Heart left ventricle (tissue), 16 donors: ENCODE measurements at regions not wholly inside any gene's neighbourhood (a gene's known extent, or its start where the extent isn't known, plus 50 kb on each side); places are given as distances from the start of the nearest gene placed in this dataset.
A peak's percentile ranks its signal among the peaks of the same experiment; 100 is the strongest.

ENCODE experiments used
- ATAC-seq, 4 donors: fragments of 200-7000 bp; cut with Tn5 transposase; one replicate each; pipeline ENCODE4 v1.9.1; 2020 to 2022; ENCODE audit warnings: moderate library complexity in 4 of 4, mild to moderate bottlenecking in 3 of 4, moderate number of reproducible peaks in 1 of 4
- DNase-seq, 5 donors: peaks; one replicate each; pipeline ENCODE4 v3.0.0-alpha.2; 2020
- H3K27ac ChIP-seq, 12 donors: fragments of 200-600 bp; sonication (generic) in 4 of 12; one replicate each; pipeline versions ENCODE4 v1.5.0 to v1.8.0; 2016 to 2022; ENCODE audit warnings: mild to moderate bottlenecking in 2 of 12
- H3K27me3 ChIP-seq, 9 donors: fragments of 200-600 bp; sonication (generic) in 2 of 9; one replicate each; pipeline versions ENCODE4 v1.5.1 to v1.8.0; 2016 to 2022; ENCODE audit warnings: mild to moderate bottlenecking in 3 of 9
- H3K36me3 ChIP-seq, 9 donors: fragments of 200-600 bp; sonication (generic) in 2 of 9; one replicate each; pipeline versions ENCODE4 v1.5.0 to v1.8.0; 2018 to 2022; ENCODE audit warnings: mild to moderate bottlenecking in 2 of 9
- H3K4me1 ChIP-seq, 12 donors: fragments of 200-600 bp; sonication (generic) in 4 of 12; one replicate each; pipeline versions ENCODE4 v1.5.0 to v1.8.0; 2016 to 2022; ENCODE audit warnings: mild to moderate bottlenecking in 3 of 12
- H3K4me3 ChIP-seq, 12 donors: fragments of 200-600 bp; sonication (generic) in 4 of 12; one replicate each; pipeline versions ENCODE4 v1.5.0 to v1.8.0; 2017 to 2022; ENCODE audit warnings: mild to moderate bottlenecking in 9 of 12, moderate library complexity in 4 of 12
- H3K9me3 ChIP-seq, 12 donors: fragments of 200-600 bp; sonication (generic) in 4 of 12; one replicate each; pipeline versions ENCODE4 v1.5.0 to v1.8.0; 2016 to 2022; ENCODE audit warnings: mild to moderate bottlenecking in 1 of 12
- CTCF ChIP-seq, 12 donors: fragments of 200-600 bp; sonication (generic) in 4 of 12; IDR thresholded peaks; one replicate each; pipeline versions ENCODE4 v1.5.0 to v1.8.0; 2018 to 2022; ENCODE audit warnings: antibody characterized with exemption in 12 of 12, mild to moderate bottlenecking in 5 of 12
- POLR2A ChIP-seq, 2 donors: fragments of 450-650 bp; IDR thresholded peaks; one replicate each; pipeline ENCODE4 v1.6.1; 2017; ENCODE audit warnings: antibody characterized with exemption in 2 of 2, mild to moderate bottlenecking in 2 of 2, moderate library complexity in 2 of 2
- WGBS, 4 donors: extraction: QIAGEN DNeasy Blood & Tissue Kit in 2 of 4; methylation state at CpG; one replicate each; pipeline versions ENCODE4 v1.1.5 to v1.1.7; 2013 to 2018; 5-methylcytosine and 5-hydroxymethylcytosine counted together
- intact Hi-C, 10 donors: fragments of 100-400 bp; cut with DNase I; formaldehyde crosslinking; loops; one replicate each; pipeline versions ENCODE4 v1.11.1 to v1.14.2; 2022
- donor health status: ischemic (EF 13 %, LVEDD 7.1; RV severe dilation, severe dysfunction).
- donor health status: healthy with polysubstance abuse.
- donor health status: DM: no; HTN: yes; CAD: no.
- donor health status: DM: no; HTN: no; CAD: no.
- donor health status: ischemic (EF 25% LVEDD 6.9; RV normal size, moderate dysfunction).
- donor health status: ischemic (EF 25% LVEDD 5.7; RV mildly dilated, moderate dysfunction).
- donor health status: healthy.
- donor health status: DM: yes; HTN: yes; CAD: no.
- donor health status: ischemic (EF 35%, LVEDD 5.7; RV mildly dilated, moderate dysfunction).
- donor health status: nonischemic (EF 11% LVEDD 7.7; RV severe dilation, severe dysfunction).
- donor health status: DM: yes; HTN: yes; CAD: no.
- donor health status: PGD.
- donor health status: ischemic (EF 29% LVEDD 5.4; RV normal size, mild dysfunction).
- donor health status: nonischemic (EF 23%, LVEDD 6.1; RV moderate dilation, normal function).

GRCh38 chr2:53442093-53442492 is 325.5 kb upstream of the CHAC2 start:
- no peak overlapping the region for H3K4me3 ChIP-seq
- no peak overlapping the region for H3K27ac ChIP-seq
- H3K36me3 ChIP-seq: no peaks in the 10 kb centered on the region
- H3K4me1 ChIP-seq: peaks cover 0 to 6% (median 0%) of the 10 kb centered on the region in 12 donors
- H3K27me3 ChIP-seq: no peaks in the 10 kb centered on the region
- no peak for TF ChIP-seq CTCF (IDR thresholded peaks at IDR 0.05)
- no peak for TF ChIP-seq POLR2A (IDR thresholded peaks at IDR 0.05)
- ATAC-seq (no peak), DNase-seq (no peak)
- intact Hi-C loops: no loop called here
- H3K9me3 ChIP-seq: no peaks in the 10 kb centered on the region

- peak in 2 of 4 donors; percentile 48 to 72 for ATAC-seq
- no peak for DNase-seq
- intact Hi-C loops: no loop called here
- TF ChIP-seq POLR2A (IDR thresholded peaks at IDR 0.05) (no peak), CTCF (IDR thresholded peaks at IDR 0.05) (no peak)
- Histone ChIP-seq H3K9me3 (no peaks in the 10 kb centered on the region), H3K4me3 (no peak overlapping the region), H3K36me3 (no peaks in the 10 kb centered on the region), H3K27ac (no peak overlapping the region), H3K4me1 (peaks cover 0 to 6% (median 0%) of the 10 kb centered on the region in 12 donors), H3K27me3 (no peaks in the 10 kb centered on the region)
- WGBS, 4 donors: 84 to 93% (median 89%) methylated on average over 1 of the region's 1 CpG
Observed at GRCh38 chr2:53438692-53439091, 328.9 kb upstream of the CHAC2 start.

- H3K4me3 ChIP-seq: no peak overlapping the region
- H3K27ac ChIP-seq: no peak overlapping the region
- no peaks in the 10 kb centered on the region for H3K9me3 ChIP-seq
- intact Hi-C loops: no loop called here
- H3K27me3 ChIP-seq: no peaks in the 10 kb centered on the region
- WGBS, 4 donors: 17 to 35% (median 29%) methylated on average over 1 of the region's 1 CpG
- DNase-seq: no peak
- H3K36me3 ChIP-seq: no peaks in the 10 kb centered on the region
- H3K4me1 ChIP-seq: peaks cover 0 to 6% (median 0%) of the 10 kb centered on the region in 12 donors
- peak in 1 of 4 donors; percentile 55 for ATAC-seq
- TF ChIP-seq CTCF (IDR thresholded peaks at IDR 0.05) (no peak), POLR2A (IDR thresholded peaks at IDR 0.05) (no peak)
Observed at GRCh38 chr2:53438100-53438499, 329.5 kb upstream of the CHAC2 start.

- 94 to 98% (median 97%) methylated on average over 2 of the region's 2 CpGs for WGBS, 4 donors
- no peak for TF ChIP-seq CTCF (IDR thresholded peaks at IDR 0.05)
- no peak for TF ChIP-seq POLR2A (IDR thresholded peaks at IDR 0.05)
Observed at GRCh38 chr2:53437371-53437770, 330.2 kb upstream of the CHAC2 start.

More at GRCh38 chr2:53437371-53437770, 330.2 kb upstream of the CHAC2 start:
- Histone ChIP-seq H3K27ac (no peak overlapping the region), H3K9me3 (no peaks in the 10 kb centered on the region), H3K36me3 (no peaks in the 10 kb centered on the region), H3K27me3 (no peaks in the 10 kb centered on the region), H3K4me1 (peaks cover 0 to 6% (median 0%) of the 10 kb centered on the region in 12 donors), H3K4me3 (no peak overlapping the region)
- DNase-seq (no peak), ATAC-seq (no peak)
- intact Hi-C loops: no loop called here
